ENCODE measurements at regions not wholly inside any gene's neighbourhood (a gene's known extent, or its start where the extent isn't known, plus 50 kb on each side); places are given as distances from the start of the nearest gene placed in this dataset.
"Not testable (repeated sequence)": the region's sequence is repeated elsewhere in the genome, so short reads cannot be mapped to it uniquely, and the experiment has no call there.

DNA sequence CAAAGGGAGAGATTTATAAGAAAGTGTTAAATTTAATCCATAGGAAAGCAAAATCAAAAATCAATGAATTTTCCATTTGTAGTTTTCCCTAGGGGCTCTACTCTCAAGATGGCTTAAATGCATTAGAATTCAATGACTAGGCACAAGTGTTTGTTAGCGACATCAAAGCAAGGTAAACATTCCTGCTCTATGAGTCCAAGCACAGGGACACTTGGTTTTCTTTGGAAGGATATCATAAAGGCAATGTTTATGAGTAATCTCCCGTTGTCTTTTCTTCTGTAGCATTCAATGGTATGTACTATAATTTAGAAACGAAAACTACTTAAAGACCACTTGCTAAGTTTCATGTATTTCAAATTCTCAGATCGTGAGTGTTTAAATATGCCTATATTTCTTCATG is 54.8 kb upstream of the ZNF717 start:
- not testable (repeated sequence) for TF ChIP-seq POLR2AphosphoS5 (IDR thresholded peaks at IDR 0.05; ENCODE audit: low read depth, low read length); ATF3 (IDR thresholded peaks at IDR 0.05; ENCODE audit: insufficient read depth, low read depth, low read length); CBX8 (IDR thresholded peaks at IDR 0.05; ENCODE audit: borderline replicate concordance, low read depth, low read length); CEBPB (IDR thresholded peaks at IDR 0.05; ENCODE audit: low read depth, low read length); JUND (IDR thresholded peaks at IDR 0.05; ENCODE audit: low read length); CHD2 (IDR thresholded peaks at IDR 0.05; ENCODE audit: low read length); KDM5A (IDR thresholded peaks at IDR 0.05; ENCODE audit: low read length); EZH2 (IDR thresholded peaks at IDR 0.05; ENCODE audit: low read depth, low read length, severe bottlenecking); JUN (IDR thresholded peaks at IDR 0.05; ENCODE audit: low read depth, low read length); RXRA (IDR thresholded peaks at IDR 0.05; ENCODE audit: insufficient read depth, low read depth, low read length); MAFK (IDR thresholded peaks at IDR 0.05; ENCODE audit: low read depth, low read length)
- TF ChIP-seq, protein P1, sequence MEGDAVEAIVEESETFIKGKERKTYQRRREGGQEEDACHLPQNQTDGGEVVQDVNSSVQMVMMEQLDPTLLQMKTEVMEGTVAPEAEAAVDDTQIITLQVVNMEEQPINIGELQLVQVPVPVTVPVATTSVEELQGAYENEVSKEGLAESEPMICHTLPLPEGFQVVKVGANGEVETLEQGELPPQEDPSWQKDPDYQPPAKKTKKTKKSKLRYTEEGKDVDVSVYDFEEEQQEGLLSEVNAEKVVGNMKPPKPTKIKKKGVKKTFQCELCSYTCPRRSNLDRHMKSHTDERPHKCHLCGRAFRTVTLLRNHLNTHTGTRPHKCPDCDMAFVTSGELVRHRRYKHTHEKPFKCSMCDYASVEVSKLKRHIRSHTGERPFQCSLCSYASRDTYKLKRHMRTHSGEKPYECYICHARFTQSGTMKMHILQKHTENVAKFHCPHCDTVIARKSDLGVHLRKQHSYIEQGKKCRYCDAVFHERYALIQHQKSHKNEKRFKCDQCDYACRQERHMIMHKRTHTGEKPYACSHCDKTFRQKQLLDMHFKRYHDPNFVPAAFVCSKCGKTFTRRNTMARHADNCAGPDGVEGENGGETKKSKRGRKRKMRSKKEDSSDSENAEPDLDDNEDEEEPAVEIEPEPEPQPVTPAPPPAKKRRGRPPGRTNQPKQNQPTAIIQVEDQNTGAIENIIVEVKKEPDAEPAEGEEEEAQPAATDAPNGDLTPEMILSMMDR (IDR thresholded peaks at IDR 0.05; ENCODE audit: control extremely low read depth in 1 of 3, insufficient read depth in 1 of 3, low read depth in 1 of 3, low read length in 3 of 3): not testable (repeated sequence)

All from H1 (cell line).